ENCODE measurements at regions not wholly inside any gene's neighbourhood (a gene's known extent, or its start where the extent isn't known, plus 50 kb on each side); places are given as distances from the start of the nearest gene placed in this dataset.

- TF ChIP-seq CTCF (IDR thresholded peaks at IDR 0.05) (no peak), POLR2A (IDR thresholded peaks at IDR 0.05) (no peak)
Observed at GRCh38 chr4:132264176-132264575, 884.9 kb upstream of the PCDH10 start.

All from prostate gland (tissue), 2 donors.